GM18861 (cell line): ENCODE measurements at regions not wholly inside any gene's neighbourhood (a gene's known extent, or its start where the extent isn't known, plus 50 kb on each side); places are given as distances from the start of the nearest gene placed in this dataset.

Source experiments
- ATAC-seq: cut with Tn5 transposase; IDR thresholded peaks from one replicate; pipeline ENCODE4 v1.9.1; 2021; ENCODE audit not compliant: unreplicated experiment

GRCh38 chr10:44180321-44181168 lies 204.4 kb downstream of the CXCL12 start:
- no peak for ATAC-seq

GRCh38 chr10:44178856-44179255 lies 206.0 kb downstream of the CXCL12 start:
- no peak for ATAC-seq

DNA sequence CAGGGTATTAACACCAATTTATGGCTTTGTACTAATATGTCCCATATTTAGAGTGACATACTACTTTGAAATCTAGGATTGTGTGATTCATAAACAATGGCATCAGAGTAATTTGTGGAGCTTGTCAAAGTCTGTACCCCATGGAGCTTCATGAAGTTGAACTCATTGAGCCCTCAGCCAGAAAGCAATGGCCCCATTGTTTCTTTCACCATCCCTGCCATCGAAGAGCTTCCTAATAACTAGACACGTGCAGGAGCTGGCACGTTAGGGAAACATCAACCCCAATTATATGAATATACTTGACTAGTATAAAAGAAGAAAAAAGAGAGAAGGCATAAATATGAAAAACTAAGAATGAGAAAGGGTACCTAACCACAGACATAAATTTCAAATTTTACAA lies 206.6 kb downstream of the CXCL12 start:
- ATAC-seq = no peak

DNA sequence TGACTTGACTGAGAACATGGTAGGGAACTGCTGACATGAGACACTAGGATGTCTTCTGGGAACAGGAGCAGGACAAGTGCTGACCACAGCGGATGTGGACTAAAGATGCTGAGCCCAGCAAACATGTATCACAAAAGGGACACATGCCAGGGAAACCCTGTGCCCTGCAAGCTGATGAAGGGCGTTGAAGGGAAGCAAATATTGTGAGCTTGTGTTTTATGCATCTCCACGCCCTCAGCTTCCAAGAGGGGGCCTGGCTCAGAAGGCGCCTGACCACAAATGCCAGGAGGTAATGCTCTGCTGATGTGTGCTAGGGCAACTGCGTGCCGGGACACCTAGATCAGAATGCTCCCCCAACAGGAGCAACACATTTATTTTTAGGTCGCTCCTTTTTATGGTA lies 207.3 kb downstream of the CXCL12 start:
- no peak for ATAC-seq

DNA sequence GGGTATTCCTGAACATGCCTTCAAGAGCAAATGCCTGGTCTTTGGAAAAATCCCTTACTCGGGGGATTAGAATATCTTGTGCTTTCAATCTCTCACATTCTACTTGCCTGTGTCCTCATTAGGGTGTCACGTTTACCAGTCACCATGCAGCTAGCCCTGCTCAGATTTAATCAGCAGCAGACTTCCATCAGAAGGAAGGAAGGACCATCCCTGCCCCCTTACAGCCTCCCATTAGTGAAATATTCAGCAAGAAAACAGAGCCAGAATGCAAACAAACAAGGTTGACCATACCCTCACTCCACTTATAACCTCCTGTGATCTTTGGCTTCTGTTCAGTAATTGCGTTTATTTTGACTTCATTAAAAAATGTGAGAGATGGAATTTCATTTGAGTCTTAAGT lies 208.6 kb downstream of the CXCL12 start:
- ATAC-seq = no peak

GRCh38 chr10:44173608-44173894 lies 211.3 kb downstream of the CXCL12 start:
- ATAC-seq = no peak

DNA sequence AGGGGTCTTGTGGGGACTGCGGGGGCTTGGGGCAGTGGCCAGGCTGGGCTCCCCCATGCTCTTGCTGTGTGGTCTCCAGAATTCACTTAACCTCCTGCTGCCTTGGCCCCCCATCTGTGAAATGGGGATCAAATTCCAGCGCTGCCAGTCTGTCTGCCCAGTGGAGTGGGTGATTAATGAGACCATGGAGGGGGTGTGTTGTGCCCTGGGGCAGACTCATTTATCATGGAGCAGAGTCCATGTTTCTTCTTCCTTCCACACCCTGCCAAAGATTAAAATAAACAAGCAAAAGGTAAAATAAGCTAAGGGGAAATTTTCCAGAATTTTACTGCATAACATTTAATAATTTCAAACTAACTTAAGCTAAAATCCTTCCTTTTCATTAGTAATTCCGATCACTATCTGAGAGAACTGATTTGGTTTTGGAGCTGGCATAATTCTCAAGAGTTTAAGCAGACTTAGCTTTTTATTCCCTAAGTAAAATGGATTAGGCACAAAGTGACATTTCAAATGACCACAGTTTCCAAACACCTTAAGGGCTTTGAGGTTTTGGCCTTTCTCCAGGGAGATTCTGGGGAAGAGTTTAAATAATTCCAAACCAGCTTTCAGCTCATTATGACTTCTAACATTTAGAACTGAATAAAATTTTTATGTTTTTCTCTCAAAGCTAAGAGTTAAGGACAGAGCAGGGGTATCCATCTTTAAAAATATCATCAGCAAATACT lies 211.9 kb downstream of the CXCL12 start:
- ATAC-seq = no peak

GRCh38 chr10:44171765-44172164 lies 213.1 kb downstream of the CXCL12 start:
- ATAC-seq = no peak

DNA sequence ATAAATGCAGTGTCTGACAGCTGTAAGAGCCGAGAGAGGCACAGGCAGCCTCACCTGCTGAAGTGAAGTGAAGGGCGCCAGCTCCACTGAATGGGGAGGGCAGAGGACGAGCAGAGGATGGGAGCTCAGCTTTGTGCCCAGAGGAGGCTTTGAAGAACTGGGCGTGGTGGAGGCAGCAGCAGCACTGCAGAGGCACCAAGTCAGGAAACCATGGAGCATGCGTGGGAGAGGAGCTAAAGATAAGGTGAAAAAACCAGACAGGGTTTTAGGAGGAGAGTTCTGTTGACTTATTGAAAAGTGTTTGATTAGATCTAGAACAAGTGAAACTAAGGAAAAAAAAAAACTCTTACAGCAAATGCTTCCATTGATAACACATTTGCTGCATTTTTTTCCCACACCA lies 216.4 kb downstream of the CXCL12 start:
- ATAC-seq = no peak

- ATAC-seq = no peak
Measured at GRCh38 chr10:44167752-44168151, 217.1 kb downstream of the CXCL12 start.

DNA sequence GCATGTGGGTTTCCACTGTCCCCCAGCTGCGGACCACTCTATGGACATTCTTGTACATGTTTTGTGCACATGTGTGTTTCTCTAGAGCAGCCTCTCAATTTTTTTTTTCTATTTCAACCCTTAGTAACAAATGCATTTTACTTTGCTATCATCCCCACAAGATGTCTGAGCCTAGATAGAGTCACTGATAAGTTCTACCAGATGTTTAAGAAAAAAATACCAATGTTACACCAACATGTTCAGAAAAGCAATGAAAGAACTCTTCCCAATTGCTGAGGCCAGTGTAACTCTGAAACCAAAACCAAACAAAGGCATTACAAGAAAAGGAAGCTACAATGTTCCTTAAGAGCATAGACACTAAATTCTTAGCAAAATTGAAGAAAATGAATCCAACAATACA lies 218.5 kb downstream of the CXCL12 start:
- no peak for ATAC-seq

- no peak for ATAC-seq
Measured at GRCh38 chr10:44164251-44164956, 220.5 kb downstream of the CXCL12 start.

- no peak for ATAC-seq
Measured at GRCh38 chr10:44161184-44161583, 223.7 kb downstream of the CXCL12 start.

DNA sequence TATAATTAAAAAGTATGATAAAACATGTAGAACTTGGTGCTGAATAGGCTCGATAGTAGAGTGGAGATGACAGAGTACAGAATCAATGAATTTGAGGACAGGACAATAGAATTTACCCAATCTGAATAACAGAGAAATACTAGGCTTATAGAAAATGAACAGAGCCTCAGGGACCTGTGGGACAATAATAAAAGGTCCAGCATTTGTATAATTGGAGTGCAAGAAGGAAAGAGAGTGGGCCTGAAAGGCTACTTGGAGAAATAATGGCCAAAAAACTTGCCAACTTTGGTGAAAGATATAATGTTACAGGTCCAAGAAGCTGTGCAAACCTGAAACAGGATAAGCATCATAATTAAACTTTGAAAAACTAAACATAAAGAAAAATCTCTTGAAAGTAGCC lies 227.3 kb downstream of the CXCL12 start:
- no peak for ATAC-seq

- no peak for ATAC-seq
Measured at GRCh38 chr10:44154956-44155355, 229.9 kb downstream of the CXCL12 start.

DNA sequence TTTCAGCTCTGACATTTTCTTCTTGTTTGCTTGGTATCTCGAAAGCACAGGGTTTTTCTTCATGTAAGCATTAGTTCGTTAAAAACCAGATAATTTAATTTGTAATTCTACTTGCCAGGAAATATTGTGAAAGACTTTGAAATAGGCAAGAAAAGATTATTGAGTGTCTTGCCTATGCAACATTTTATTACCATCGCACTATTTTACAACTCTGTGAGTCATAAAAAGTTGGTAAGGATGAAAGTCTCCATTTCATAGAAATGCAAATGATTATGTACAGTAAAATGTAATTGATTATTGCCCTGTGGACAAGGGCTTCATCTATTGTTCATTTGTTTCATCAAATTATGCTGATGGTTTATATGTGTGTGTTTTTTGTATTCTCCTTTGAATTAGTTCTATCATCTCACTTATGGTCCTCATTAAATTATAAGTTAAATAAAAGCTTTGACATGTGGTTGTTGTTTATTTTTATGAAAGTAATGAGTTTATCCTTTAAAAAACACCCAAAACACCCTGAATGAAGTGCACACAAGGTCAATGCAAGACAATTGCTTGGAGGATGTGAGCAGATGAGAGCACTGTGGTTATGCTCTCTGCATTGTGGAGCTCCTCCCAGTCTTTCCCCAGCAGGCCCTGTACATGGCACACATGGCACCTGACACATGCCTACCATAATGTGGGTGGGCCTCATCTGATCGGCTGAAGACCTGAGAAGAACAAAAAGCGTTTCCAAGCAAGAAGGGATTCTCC lies 230.8 kb downstream of the CXCL12 start:
- ATAC-seq = no peak

DNA sequence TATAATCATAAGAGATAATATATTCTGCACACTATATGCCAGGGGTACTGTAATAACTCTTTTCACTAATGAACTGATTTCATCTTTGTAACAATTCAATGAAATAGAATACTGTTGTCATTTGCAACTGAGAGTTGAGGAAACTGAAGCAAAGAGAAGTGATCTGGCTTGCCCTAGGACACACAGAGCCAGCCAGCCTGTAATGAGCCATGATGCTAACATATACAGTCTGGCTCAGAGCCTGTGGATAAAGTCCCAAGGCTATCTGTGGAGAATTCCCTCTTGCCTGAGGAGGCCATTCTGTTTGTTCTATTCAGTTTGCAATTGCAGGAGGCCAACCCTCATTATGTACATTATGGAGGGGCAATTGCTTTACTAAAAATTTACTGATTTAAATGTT lies 241.3 kb downstream of the CXCL12 start:
- no peak for ATAC-seq

DNA sequence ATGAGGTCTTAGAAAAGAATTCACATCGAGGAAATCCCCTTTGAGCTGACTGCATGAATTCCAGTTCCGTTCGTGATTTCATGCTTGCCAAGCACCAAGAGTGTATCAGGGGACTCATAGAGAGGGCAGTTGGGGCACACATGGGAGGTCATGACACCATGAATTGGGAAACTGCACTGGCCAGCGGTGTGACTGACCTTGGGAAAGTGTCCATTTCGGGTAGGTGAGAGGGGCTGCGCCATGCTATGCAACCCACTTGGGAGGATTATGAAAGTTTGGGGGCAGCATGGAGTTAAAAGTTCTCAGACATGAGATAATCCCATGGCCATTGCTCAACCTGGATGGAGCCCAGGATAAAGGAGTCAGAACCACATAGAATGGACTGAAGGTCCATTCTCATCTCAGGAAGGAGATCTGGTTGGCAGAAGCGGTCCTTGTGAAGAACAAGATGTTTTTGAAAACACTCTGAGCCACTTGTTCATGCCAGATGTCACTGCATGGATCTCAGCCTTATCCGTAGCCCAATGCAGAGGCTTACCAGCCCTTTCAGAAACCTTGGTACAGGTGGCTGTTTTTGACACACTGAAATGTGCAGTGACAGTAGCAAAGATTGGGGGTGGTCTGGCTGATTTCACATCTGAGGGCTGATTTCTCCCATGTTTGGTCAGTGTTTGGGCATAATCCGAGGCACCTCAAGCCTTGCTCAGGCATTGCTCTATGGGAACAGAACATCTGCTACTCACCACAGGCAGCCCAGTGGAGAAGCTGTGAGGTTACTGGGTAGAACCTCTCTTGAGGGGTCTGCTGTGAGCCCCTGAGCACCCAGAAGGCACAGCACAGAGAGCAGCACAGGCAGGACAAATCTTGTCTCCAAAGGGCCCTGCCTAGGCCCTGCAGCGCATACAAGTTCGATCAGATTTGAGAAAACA lies 252.3 kb downstream of the CXCL12 start:
- ATAC-seq = no peak

DNA sequence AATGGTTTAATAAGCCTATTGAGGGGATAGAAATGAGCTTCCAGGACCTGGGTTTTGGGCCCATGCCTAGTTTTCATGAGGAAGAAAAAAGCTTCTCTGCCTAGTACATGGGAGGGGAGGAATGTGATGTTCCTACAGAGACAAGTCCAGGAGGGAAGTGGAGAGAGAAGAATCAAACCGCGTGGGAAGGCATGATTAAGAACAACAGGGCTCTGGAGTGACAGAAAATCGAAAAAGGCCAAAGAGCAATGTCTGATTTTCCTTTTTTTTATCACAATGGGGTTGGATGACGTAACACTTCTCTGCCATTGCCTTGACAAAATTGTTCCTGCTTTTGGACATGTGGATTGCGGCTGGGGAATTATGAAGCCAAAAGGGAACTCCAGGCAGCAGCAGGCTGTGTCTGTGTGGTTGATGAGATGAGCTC lies 258.6 kb downstream of the CXCL12 start:
- no peak for ATAC-seq

DNA sequence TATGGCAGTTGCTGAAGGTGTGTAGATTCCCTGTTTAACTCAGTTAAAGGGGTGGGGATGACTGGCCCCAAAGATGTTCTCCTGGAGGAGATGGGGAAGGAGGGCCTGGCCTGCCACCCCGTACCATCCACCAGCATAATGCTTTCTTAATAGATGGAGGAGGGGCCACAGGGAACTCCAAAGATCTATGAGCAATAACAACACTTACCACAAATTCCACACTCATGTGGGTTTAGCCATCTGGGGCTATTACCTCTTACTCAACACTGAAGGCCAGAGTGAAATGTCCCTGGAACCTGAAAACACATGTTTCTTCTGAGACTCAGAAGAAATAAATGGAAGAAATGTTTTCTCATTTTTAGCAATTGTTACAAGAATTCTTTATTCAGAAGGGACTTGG lies 259.0 kb downstream of the CXCL12 start:
- no peak for ATAC-seq
